ENCODE measurements at regions not wholly inside any gene's neighbourhood (a gene's known extent, or its start where the extent isn't known, plus 50 kb on each side); places are given as distances from the start of the nearest gene placed in this dataset.

DNA sequence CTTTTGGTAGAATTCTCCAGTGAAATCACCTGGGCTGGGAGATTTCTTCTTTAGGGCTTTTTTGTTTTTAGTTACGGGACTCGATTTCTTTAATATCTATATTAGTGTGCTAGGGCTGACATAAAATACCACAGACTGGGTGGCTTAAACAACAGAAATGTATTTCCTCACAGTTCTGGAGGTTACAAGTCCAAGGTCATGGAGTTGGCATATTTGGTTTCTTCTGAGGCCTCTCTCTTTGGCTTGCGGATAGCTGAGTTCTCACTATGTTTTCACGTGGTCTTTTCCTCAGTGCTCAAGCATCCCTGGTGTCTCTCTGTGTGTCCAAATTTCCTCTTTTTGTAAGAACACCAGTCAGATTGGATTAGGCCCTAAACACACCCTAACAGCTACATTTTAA lies 208.5 kb upstream of the DTNA start:
- no peaks in the 10 kb centered on the region for H3K4me1 ChIP-seq (ENCODE audit: control insufficient read depth in 1 of 2, insufficient read depth in 2 of 2, low read length in 2 of 2)
- DNase-seq = no peak
- no peaks in the 10 kb centered on the region for H3K9me3 ChIP-seq (ENCODE audit: control insufficient read depth, low read length)
- ATAC-seq (ENCODE audit: low FRiP score) = no peak
- H3K27me3 ChIP-seq (ENCODE audit: control insufficient read depth in 1 of 2, insufficient read depth in 2 of 2, low read length in 1 of 2) = no peaks in the 10 kb centered on the region
- no peak overlapping the region for H3K27ac ChIP-seq (ENCODE audit: low read depth in 1 of 2, low read length in 2 of 2)
- WGBS, 2 donors = 68 to 69% methylated on average over 4 of the region's 4 CpGs
- no peaks in the 10 kb centered on the region for H3K36me3 ChIP-seq (ENCODE audit: control insufficient read depth in 1 of 2, insufficient read depth in 2 of 2, low read length in 1 of 2)
- H3K4me3 ChIP-seq (ENCODE audit: low read length in 2 of 2) = no peak overlapping the region
- intact Hi-C loops (cut with DNase I) = no loop called here

- H3K9me3 ChIP-seq (ENCODE audit: control insufficient read depth, low read length) = no peaks in the 10 kb centered on the region
- no peaks in the 10 kb centered on the region for H3K36me3 ChIP-seq (ENCODE audit: control insufficient read depth in 1 of 2, insufficient read depth in 2 of 2, low read length in 1 of 2)
- intact Hi-C loops (cut with DNase I) = no loop called here
- ATAC-seq (ENCODE audit: low FRiP score) (no peak), DNase-seq (no peak)
- H3K27ac ChIP-seq (ENCODE audit: low read depth in 1 of 2, low read length in 2 of 2) = no peak overlapping the region
- no peak overlapping the region for H3K4me3 ChIP-seq (ENCODE audit: low read length in 2 of 2)
- WGBS, 2 donors = 85 to 96% methylated on average over 1 of the region's 1 CpG
- H3K27me3 ChIP-seq (ENCODE audit: control insufficient read depth in 1 of 2, insufficient read depth in 2 of 2, low read length in 1 of 2) = no peaks in the 10 kb centered on the region
- H3K4me1 ChIP-seq (ENCODE audit: control insufficient read depth in 1 of 2, insufficient read depth in 2 of 2, low read length in 2 of 2) = peaks cover 2 to 3% of the 10 kb centered on the region in 2 donors
Measured at GRCh38 chr18:34506198-34506597, 203.9 kb upstream of the DTNA start.

GRCh38 chr18:34509163-34509562 lies 200.9 kb upstream of the DTNA start:
- no peaks in the 10 kb centered on the region for H3K36me3 ChIP-seq (ENCODE audit: control insufficient read depth in 1 of 2, insufficient read depth in 2 of 2, low read length in 1 of 2)
- H3K4me3 ChIP-seq (ENCODE audit: low read length in 2 of 2) = no peak overlapping the region
- H3K27me3 ChIP-seq (ENCODE audit: control insufficient read depth in 1 of 2, insufficient read depth in 2 of 2, low read length in 1 of 2) = no peaks in the 10 kb centered on the region
- peaks cover 2 to 3% of the 10 kb centered on the region in 2 donors for H3K4me1 ChIP-seq (ENCODE audit: control insufficient read depth in 1 of 2, insufficient read depth in 2 of 2, low read length in 2 of 2)
- H3K27ac ChIP-seq (ENCODE audit: low read depth in 1 of 2, low read length in 2 of 2) = no peak overlapping the region
- WGBS, 2 donors = 43 to 63% methylated on average over 1 of the region's 1 CpG
- intact Hi-C loops (cut with DNase I) = no loop called here
- no peaks in the 10 kb centered on the region for H3K9me3 ChIP-seq (ENCODE audit: control insufficient read depth, low read length)
- DNase-seq = no peak
- ATAC-seq (ENCODE audit: low FRiP score) = no peak

DNA sequence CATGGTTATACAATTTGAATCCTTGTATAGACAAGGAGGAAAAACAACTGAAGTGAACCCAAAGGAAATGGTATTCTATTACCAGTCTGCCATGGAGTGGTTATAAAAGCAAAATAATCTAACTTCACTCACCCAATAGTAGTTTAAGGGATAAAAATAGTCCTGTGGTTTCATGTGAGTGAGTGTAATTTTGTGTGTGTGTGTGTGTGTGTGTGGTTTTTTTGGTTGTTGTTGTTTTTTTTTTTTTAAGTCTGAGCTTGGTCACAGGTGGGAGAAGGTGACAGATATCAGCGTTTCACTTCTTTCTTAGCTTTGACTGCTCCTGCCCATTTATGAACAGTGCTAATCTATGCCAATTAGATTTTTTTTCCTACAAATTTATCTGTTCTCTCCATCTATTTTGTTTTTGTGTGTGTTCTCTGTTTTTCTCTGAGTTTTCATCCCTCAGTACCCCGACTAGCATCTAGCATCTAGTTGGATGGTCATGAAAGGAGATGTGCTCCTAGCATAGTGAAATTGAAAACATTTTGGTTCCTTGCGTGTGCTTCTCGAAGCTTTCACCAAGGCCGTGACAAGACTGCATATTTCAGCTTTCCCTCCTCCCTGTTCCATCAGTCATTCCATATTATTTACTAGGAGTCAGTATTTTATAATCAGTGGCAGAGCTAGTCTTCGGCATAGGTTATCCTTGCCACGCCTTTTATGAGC lies 200.1 kb upstream of the DTNA start:
- DNase-seq (no peak), ATAC-seq (ENCODE audit: low FRiP score) (no peak)
- no peaks in the 10 kb centered on the region for H3K9me3 ChIP-seq (ENCODE audit: control insufficient read depth, low read length)
- H3K27ac ChIP-seq (ENCODE audit: low read depth in 1 of 2, low read length in 2 of 2) = no peak overlapping the region
- H3K36me3 ChIP-seq (ENCODE audit: control insufficient read depth in 1 of 2, insufficient read depth in 2 of 2, low read length in 1 of 2) = no peaks in the 10 kb centered on the region
- H3K4me1 ChIP-seq (ENCODE audit: control insufficient read depth in 1 of 2, insufficient read depth in 2 of 2, low read length in 2 of 2) = peaks cover 2 to 3% of the 10 kb centered on the region in 2 donors
- intact Hi-C loops (cut with DNase I) = no loop called here
- no peak overlapping the region for H3K4me3 ChIP-seq (ENCODE audit: low read length in 2 of 2)
- WGBS, 2 donors = 88 to 89% methylated on average over 7 of the region's 7 CpGs
- no peaks in the 10 kb centered on the region for H3K27me3 ChIP-seq (ENCODE audit: control insufficient read depth in 1 of 2, insufficient read depth in 2 of 2, low read length in 1 of 2)

- 78 to 84% methylated on average over 1 of the region's 1 CpG for WGBS, 2 donors
- Histone ChIP-seq H3K4me3 (ENCODE audit: low read length in 2 of 2) (no peak overlapping the region), H3K4me1 (ENCODE audit: control insufficient read depth in 1 of 2, insufficient read depth in 2 of 2, low read length in 2 of 2) (peaks cover 2 to 3% of the 10 kb centered on the region in 2 donors), H3K9me3 (ENCODE audit: control insufficient read depth, low read length) (no peaks in the 10 kb centered on the region), H3K36me3 (ENCODE audit: control insufficient read depth in 1 of 2, insufficient read depth in 2 of 2, low read length in 1 of 2) (no peaks in the 10 kb centered on the region), H3K27me3 (ENCODE audit: control insufficient read depth in 1 of 2, insufficient read depth in 2 of 2, low read length in 1 of 2) (no peaks in the 10 kb centered on the region), H3K27ac (ENCODE audit: low read depth in 1 of 2, low read length in 2 of 2) (no peak overlapping the region)
- DNase-seq (no peak), ATAC-seq (ENCODE audit: low FRiP score) (no peak)
- intact Hi-C loops (cut with DNase I) = no loop called here
Measured at GRCh38 chr18:34510926-34511325, 199.2 kb upstream of the DTNA start.

DNA sequence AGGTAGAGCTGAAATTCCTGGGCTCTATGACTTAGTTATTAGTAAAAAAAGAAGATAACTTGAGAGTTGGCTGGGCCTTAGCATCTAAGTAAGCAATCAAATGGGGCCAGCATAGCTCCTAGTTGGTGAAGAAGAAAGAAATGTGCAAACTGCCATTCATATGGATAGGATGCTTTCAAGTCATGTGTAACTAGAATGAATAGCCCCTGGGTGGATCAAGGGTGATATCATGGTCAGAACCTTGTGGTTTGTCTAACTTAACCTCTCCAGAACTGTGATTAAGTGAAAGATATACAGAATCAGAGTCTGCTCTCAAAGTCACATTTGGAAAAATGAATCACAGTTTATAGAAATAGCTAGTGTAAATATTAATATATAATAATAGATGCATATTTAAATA lies 198.7 kb upstream of the DTNA start:
- intact Hi-C loops (cut with DNase I) = no loop called here
- no peak overlapping the region for H3K4me3 ChIP-seq (ENCODE audit: low read length in 2 of 2)
- H3K27ac ChIP-seq (ENCODE audit: low read depth in 1 of 2, low read length in 2 of 2) = peak overlapping the region in 1 of 2 donors; percentile 8
- H3K27me3 ChIP-seq (ENCODE audit: control insufficient read depth in 1 of 2, insufficient read depth in 2 of 2, low read length in 1 of 2) = no peaks in the 10 kb centered on the region
- H3K9me3 ChIP-seq (ENCODE audit: control insufficient read depth, low read length) = no peaks in the 10 kb centered on the region
- DNase-seq (no peak), ATAC-seq (ENCODE audit: low FRiP score) (no peak)
- peaks cover 2 to 3% of the 10 kb centered on the region in 2 donors for H3K4me1 ChIP-seq (ENCODE audit: control insufficient read depth in 1 of 2, insufficient read depth in 2 of 2, low read length in 2 of 2)
- H3K36me3 ChIP-seq (ENCODE audit: control insufficient read depth in 1 of 2, insufficient read depth in 2 of 2, low read length in 1 of 2) = no peaks in the 10 kb centered on the region

DNA sequence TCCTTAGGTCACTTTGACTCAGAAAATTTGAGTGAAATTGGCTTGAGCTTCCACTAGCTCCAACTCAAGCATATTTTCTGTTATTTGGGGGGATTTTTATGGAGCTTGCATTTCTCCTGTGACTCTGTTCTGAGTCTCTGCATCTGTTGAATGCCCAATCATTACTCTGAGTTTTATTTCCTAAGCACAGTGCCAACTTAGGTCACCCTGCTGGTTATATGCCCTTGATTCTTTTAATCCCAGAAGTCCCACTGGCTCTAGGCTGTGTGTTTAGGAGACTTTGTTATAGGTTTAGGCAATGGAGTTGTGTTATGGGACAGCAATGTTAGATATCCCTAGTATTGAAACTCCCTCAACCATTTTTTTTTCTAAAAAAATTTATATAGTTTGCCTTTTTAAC lies 198.2 kb upstream of the DTNA start:
- Histone ChIP-seq H3K36me3 (ENCODE audit: control insufficient read depth in 1 of 2, insufficient read depth in 2 of 2, low read length in 1 of 2) (no peaks in the 10 kb centered on the region), H3K4me1 (ENCODE audit: control insufficient read depth in 1 of 2, insufficient read depth in 2 of 2, low read length in 2 of 2) (peaks cover 2 to 3% of the 10 kb centered on the region in 2 donors), H3K9me3 (ENCODE audit: control insufficient read depth, low read length) (no peaks in the 10 kb centered on the region), H3K27me3 (ENCODE audit: control insufficient read depth in 1 of 2, insufficient read depth in 2 of 2, low read length in 1 of 2) (no peaks in the 10 kb centered on the region), H3K27ac (ENCODE audit: low read depth in 1 of 2, low read length in 2 of 2) (no peak overlapping the region), H3K4me3 (ENCODE audit: low read length in 2 of 2) (no peak overlapping the region)
- ATAC-seq (ENCODE audit: low FRiP score) (no peak), DNase-seq (no peak)
- intact Hi-C loops (cut with DNase I) = no loop called here

GRCh38 chr18:34514238-34514637 lies 195.9 kb upstream of the DTNA start:
- Histone ChIP-seq H3K4me3 (ENCODE audit: low read length in 2 of 2) (no peak overlapping the region), H3K27me3 (ENCODE audit: control insufficient read depth in 1 of 2, insufficient read depth in 2 of 2, low read length in 1 of 2) (no peaks in the 10 kb centered on the region), H3K27ac (ENCODE audit: low read depth in 1 of 2, low read length in 2 of 2) (no peak overlapping the region), H3K9me3 (ENCODE audit: control insufficient read depth, low read length) (no peaks in the 10 kb centered on the region), H3K4me1 (ENCODE audit: control insufficient read depth in 1 of 2, insufficient read depth in 2 of 2, low read length in 2 of 2) (peaks cover 2 to 3% of the 10 kb centered on the region in 2 donors), H3K36me3 (ENCODE audit: control insufficient read depth in 1 of 2, insufficient read depth in 2 of 2, low read length in 1 of 2) (no peaks in the 10 kb centered on the region)
- DNase-seq (no peak), ATAC-seq (ENCODE audit: low FRiP score) (no peak)
- intact Hi-C loops (cut with DNase I) = no loop called here
- 94 to 100% methylated on average over 1 of the region's 1 CpG for WGBS, 2 donors

GRCh38 chr18:34514957-34515356 lies 195.1 kb upstream of the DTNA start:
- no peak overlapping the region for H3K4me3 ChIP-seq (ENCODE audit: low read length in 2 of 2)
- ATAC-seq (ENCODE audit: low FRiP score) = no peak
- H3K36me3 ChIP-seq (ENCODE audit: control insufficient read depth in 1 of 2, insufficient read depth in 2 of 2, low read length in 1 of 2) = no peaks in the 10 kb centered on the region
- no peaks in the 10 kb centered on the region for H3K9me3 ChIP-seq (ENCODE audit: control insufficient read depth, low read length)
- DNase-seq = no peak
- WGBS, 2 donors = 5 to 29% methylated on average over 1 of the region's 1 CpG
- intact Hi-C loops (cut with DNase I) = no loop called here
- no peak overlapping the region for H3K27ac ChIP-seq (ENCODE audit: low read depth in 1 of 2, low read length in 2 of 2)
- no peaks in the 10 kb centered on the region for H3K27me3 ChIP-seq (ENCODE audit: control insufficient read depth in 1 of 2, insufficient read depth in 2 of 2, low read length in 1 of 2)
- H3K4me1 ChIP-seq (ENCODE audit: control insufficient read depth in 1 of 2, insufficient read depth in 2 of 2, low read length in 2 of 2) = peaks cover 2 to 3% of the 10 kb centered on the region in 2 donors

Measured in aorta (tissue), 5 donors.